ENCODE measurements at regions not wholly inside any gene's neighbourhood (a gene's known extent, or its start where the extent isn't known, plus 50 kb on each side); places are given as distances from the start of the nearest gene placed in this dataset.

- Histone ChIP-seq H3K9me3 (ENCODE audit: control insufficient read depth in 2 of 2, low read length in 2 of 2) (no peaks in the 10 kb centered on the region), H3K36me3 (ENCODE audit: control insufficient read depth in 2 of 2, insufficient read depth in 2 of 2, low read length in 2 of 2) (no peaks in the 10 kb centered on the region), H3K27me3 (ENCODE audit: control insufficient read depth in 2 of 2, insufficient read depth in 2 of 2, low read length in 2 of 2) (no peaks in the 10 kb centered on the region)
Measured at GRCh38 chr10:43931308-43931930, 282.7 kb upstream of the ZNF32 start.

GRCh38 chr10:43930777-43931176, 282.1 kb upstream of the ZNF32 start:
- Histone ChIP-seq H3K27me3 (ENCODE audit: control insufficient read depth in 2 of 2, insufficient read depth in 2 of 2, low read length in 2 of 2) (no peaks in the 10 kb centered on the region), H3K9me3 (ENCODE audit: control insufficient read depth in 2 of 2, low read length in 2 of 2) (no peaks in the 10 kb centered on the region)

More at GRCh38 chr10:43931308-43931930, 282.7 kb upstream of the ZNF32 start:
- Histone ChIP-seq H3K27ac (ENCODE audit: low read depth in 2 of 2, low read length in 2 of 2) (no peak overlapping the region), H3K4me1 (ENCODE audit: control insufficient read depth in 2 of 2, insufficient read depth in 2 of 2, low read length in 2 of 2) (no peaks in the 10 kb centered on the region), H3K4me3 (ENCODE audit: low read length in 2 of 2) (no peak overlapping the region), H3K9ac (ENCODE audit: low read depth in 1 of 2, low read length in 2 of 2) (no peak overlapping the region)

GRCh38 chr10:43930243-43930642, 281.6 kb upstream of the ZNF32 start:
- H3K27me3 ChIP-seq (ENCODE audit: control insufficient read depth in 2 of 2, insufficient read depth in 2 of 2, low read length in 2 of 2), result no peaks in the 10 kb centered on the region
- H3K4me1 ChIP-seq (ENCODE audit: control insufficient read depth in 2 of 2, insufficient read depth in 2 of 2, low read length in 2 of 2), result no peaks in the 10 kb centered on the region
- no peak overlapping the region for H3K4me3 ChIP-seq (ENCODE audit: low read length in 2 of 2)
- no peaks in the 10 kb centered on the region for H3K9me3 ChIP-seq (ENCODE audit: control insufficient read depth in 2 of 2, low read length in 2 of 2)
- H3K36me3 ChIP-seq (ENCODE audit: control insufficient read depth in 2 of 2, insufficient read depth in 2 of 2, low read length in 2 of 2), result no peaks in the 10 kb centered on the region
- no peak overlapping the region for H3K9ac ChIP-seq (ENCODE audit: low read depth in 1 of 2, low read length in 2 of 2)
- H3K27ac ChIP-seq (ENCODE audit: low read depth in 2 of 2, low read length in 2 of 2), result no peak overlapping the region

More at GRCh38 chr10:43930777-43931176, 282.1 kb upstream of the ZNF32 start:
- H3K4me1 ChIP-seq (ENCODE audit: control insufficient read depth in 2 of 2, insufficient read depth in 2 of 2, low read length in 2 of 2), result no peaks in the 10 kb centered on the region
- H3K9ac ChIP-seq (ENCODE audit: low read depth in 1 of 2, low read length in 2 of 2), result no peak overlapping the region
- H3K36me3 ChIP-seq (ENCODE audit: control insufficient read depth in 2 of 2, insufficient read depth in 2 of 2, low read length in 2 of 2), result no peaks in the 10 kb centered on the region
- no peak overlapping the region for H3K27ac ChIP-seq (ENCODE audit: low read depth in 2 of 2, low read length in 2 of 2)
- no peak overlapping the region for H3K4me3 ChIP-seq (ENCODE audit: low read length in 2 of 2)

- Histone ChIP-seq H3K4me3 (ENCODE audit: low read length in 2 of 2) (no peak overlapping the region), H3K9ac (ENCODE audit: low read depth in 1 of 2, low read length in 2 of 2) (no peak overlapping the region), H3K36me3 (ENCODE audit: control insufficient read depth in 2 of 2, insufficient read depth in 2 of 2, low read length in 2 of 2) (no peaks in the 10 kb centered on the region), H3K27me3 (ENCODE audit: control insufficient read depth in 2 of 2, insufficient read depth in 2 of 2, low read length in 2 of 2) (no peaks in the 10 kb centered on the region), H3K9me3 (ENCODE audit: control insufficient read depth in 2 of 2, low read length in 2 of 2) (no peaks in the 10 kb centered on the region), H3K27ac (ENCODE audit: low read depth in 2 of 2, low read length in 2 of 2) (no peak overlapping the region), H3K4me1 (ENCODE audit: control insufficient read depth in 2 of 2, insufficient read depth in 2 of 2, low read length in 2 of 2) (no peaks in the 10 kb centered on the region)
Measured at GRCh38 chr10:43929122-43929521, 280.4 kb upstream of the ZNF32 start.

GRCh38 chr10:43928425-43928968, 279.8 kb upstream of the ZNF32 start:
- H3K9ac ChIP-seq (ENCODE audit: low read depth in 1 of 2, low read length in 2 of 2), result no peak overlapping the region
- no peak overlapping the region for H3K27ac ChIP-seq (ENCODE audit: low read depth in 2 of 2, low read length in 2 of 2)
- H3K9me3 ChIP-seq (ENCODE audit: control insufficient read depth in 2 of 2, low read length in 2 of 2), result no peaks in the 10 kb centered on the region
- no peak overlapping the region for H3K4me3 ChIP-seq (ENCODE audit: low read length in 2 of 2)
- no peaks in the 10 kb centered on the region for H3K4me1 ChIP-seq (ENCODE audit: control insufficient read depth in 2 of 2, insufficient read depth in 2 of 2, low read length in 2 of 2)
- no peaks in the 10 kb centered on the region for H3K36me3 ChIP-seq (ENCODE audit: control insufficient read depth in 2 of 2, insufficient read depth in 2 of 2, low read length in 2 of 2)
- no peaks in the 10 kb centered on the region for H3K27me3 ChIP-seq (ENCODE audit: control insufficient read depth in 2 of 2, insufficient read depth in 2 of 2, low read length in 2 of 2)

- no peak overlapping the region for H3K4me3 ChIP-seq (ENCODE audit: low read length in 2 of 2)
Measured at GRCh38 chr10:43926875-43927406, 278.3 kb upstream of the ZNF32 start.

GRCh38 chr10:43926371-43926770, 277.7 kb upstream of the ZNF32 start:
- no peaks in the 10 kb centered on the region for H3K27me3 ChIP-seq (ENCODE audit: control insufficient read depth in 2 of 2, insufficient read depth in 2 of 2, low read length in 2 of 2)
- no peak overlapping the region for H3K27ac ChIP-seq (ENCODE audit: low read depth in 2 of 2, low read length in 2 of 2)
- no peak overlapping the region for H3K9ac ChIP-seq (ENCODE audit: low read depth in 1 of 2, low read length in 2 of 2)
- no peaks in the 10 kb centered on the region for H3K9me3 ChIP-seq (ENCODE audit: control insufficient read depth in 2 of 2, low read length in 2 of 2)
- no peaks in the 10 kb centered on the region for H3K36me3 ChIP-seq (ENCODE audit: control insufficient read depth in 2 of 2, insufficient read depth in 2 of 2, low read length in 2 of 2)
- no peak overlapping the region for H3K4me3 ChIP-seq (ENCODE audit: low read length in 2 of 2)
- no peaks in the 10 kb centered on the region for H3K4me1 ChIP-seq (ENCODE audit: control insufficient read depth in 2 of 2, insufficient read depth in 2 of 2, low read length in 2 of 2)

More at GRCh38 chr10:43926875-43927406, 278.3 kb upstream of the ZNF32 start:
- no peaks in the 10 kb centered on the region for H3K4me1 ChIP-seq (ENCODE audit: control insufficient read depth in 2 of 2, insufficient read depth in 2 of 2, low read length in 2 of 2)
- H3K9me3 ChIP-seq (ENCODE audit: control insufficient read depth in 2 of 2, low read length in 2 of 2), result no peaks in the 10 kb centered on the region
- H3K36me3 ChIP-seq (ENCODE audit: control insufficient read depth in 2 of 2, insufficient read depth in 2 of 2, low read length in 2 of 2), result no peaks in the 10 kb centered on the region
- H3K27me3 ChIP-seq (ENCODE audit: control insufficient read depth in 2 of 2, insufficient read depth in 2 of 2, low read length in 2 of 2), result no peaks in the 10 kb centered on the region
- H3K27ac ChIP-seq (ENCODE audit: low read depth in 2 of 2, low read length in 2 of 2), result no peak overlapping the region
- no peak overlapping the region for H3K9ac ChIP-seq (ENCODE audit: low read depth in 1 of 2, low read length in 2 of 2)

- H3K36me3 ChIP-seq (ENCODE audit: control insufficient read depth in 2 of 2, insufficient read depth in 2 of 2, low read length in 2 of 2), result no peaks in the 10 kb centered on the region
- H3K27me3 ChIP-seq (ENCODE audit: control insufficient read depth in 2 of 2, insufficient read depth in 2 of 2, low read length in 2 of 2), result no peaks in the 10 kb centered on the region
- no peaks in the 10 kb centered on the region for H3K9me3 ChIP-seq (ENCODE audit: control insufficient read depth in 2 of 2, low read length in 2 of 2)
- H3K27ac ChIP-seq (ENCODE audit: low read depth in 2 of 2, low read length in 2 of 2), result no peak overlapping the region
- H3K4me1 ChIP-seq (ENCODE audit: control insufficient read depth in 2 of 2, insufficient read depth in 2 of 2, low read length in 2 of 2), result no peaks in the 10 kb centered on the region
- no peak overlapping the region for H3K4me3 ChIP-seq (ENCODE audit: low read length in 2 of 2)
- no peak overlapping the region for H3K9ac ChIP-seq (ENCODE audit: low read depth in 1 of 2, low read length in 2 of 2)
Measured at GRCh38 chr10:43925793-43926192, 277.1 kb upstream of the ZNF32 start.

GRCh38 chr10:43923328-43923727, 274.6 kb upstream of the ZNF32 start:
- no peak overlapping the region for H3K27ac ChIP-seq (ENCODE audit: low read depth in 2 of 2, low read length in 2 of 2)
- H3K27me3 ChIP-seq (ENCODE audit: control insufficient read depth in 2 of 2, insufficient read depth in 2 of 2, low read length in 2 of 2), result no peaks in the 10 kb centered on the region
- no peaks in the 10 kb centered on the region for H3K36me3 ChIP-seq (ENCODE audit: control insufficient read depth in 2 of 2, insufficient read depth in 2 of 2, low read length in 2 of 2)

GRCh38 chr10:43922335-43923280, 273.9 kb upstream of the ZNF32 start:
- no peaks in the 10 kb centered on the region for H3K36me3 ChIP-seq (ENCODE audit: control insufficient read depth in 2 of 2, insufficient read depth in 2 of 2, low read length in 2 of 2)
- no peak overlapping the region for H3K4me3 ChIP-seq (ENCODE audit: low read length in 2 of 2)
- no peaks in the 10 kb centered on the region for H3K4me1 ChIP-seq (ENCODE audit: control insufficient read depth in 2 of 2, insufficient read depth in 2 of 2, low read length in 2 of 2)
- no peak overlapping the region for H3K9ac ChIP-seq (ENCODE audit: low read depth in 1 of 2, low read length in 2 of 2)
- H3K27ac ChIP-seq (ENCODE audit: low read depth in 2 of 2, low read length in 2 of 2), result no peak overlapping the region
- H3K9me3 ChIP-seq (ENCODE audit: control insufficient read depth in 2 of 2, low read length in 2 of 2), result no peaks in the 10 kb centered on the region
- no peaks in the 10 kb centered on the region for H3K27me3 ChIP-seq (ENCODE audit: control insufficient read depth in 2 of 2, insufficient read depth in 2 of 2, low read length in 2 of 2)

More at GRCh38 chr10:43923328-43923727, 274.6 kb upstream of the ZNF32 start:
- Histone ChIP-seq H3K4me1 (ENCODE audit: control insufficient read depth in 2 of 2, insufficient read depth in 2 of 2, low read length in 2 of 2) (no peaks in the 10 kb centered on the region), H3K9ac (ENCODE audit: low read depth in 1 of 2, low read length in 2 of 2) (no peak overlapping the region), H3K4me3 (ENCODE audit: low read length in 2 of 2) (no peak overlapping the region), H3K9me3 (ENCODE audit: control insufficient read depth in 2 of 2, low read length in 2 of 2) (no peaks in the 10 kb centered on the region)

All from mucosa of rectum (tissue), 2 donors.